ENCODE measurements at regions not wholly inside any gene's neighbourhood (a gene's known extent, or its start where the extent isn't known, plus 50 kb on each side); places are given as distances from the start of the nearest gene placed in this dataset.

DNA sequence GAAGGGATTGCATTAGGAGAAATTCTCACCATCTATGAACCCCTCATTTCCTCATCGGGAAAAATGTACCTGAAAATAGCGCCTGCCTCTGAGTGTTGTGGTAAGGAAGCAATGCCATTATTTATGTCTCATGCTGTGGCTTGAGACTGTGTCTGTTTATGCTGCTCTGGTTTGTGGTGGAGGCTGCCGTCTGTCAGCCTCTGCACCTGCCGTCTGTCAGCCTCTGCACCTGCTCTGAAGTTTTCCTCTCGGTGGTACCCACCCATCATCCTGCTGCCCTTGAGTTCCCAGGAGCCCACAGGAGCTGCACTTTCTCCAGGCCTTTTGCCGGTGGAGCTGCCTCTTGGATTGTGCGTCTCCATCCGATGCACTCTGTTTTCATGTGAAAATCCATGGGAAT is 68.5 kb upstream of the PPP2R3B start:
- no peak for TF ChIP-seq FOXP4 (CRISPR knock-in tag; IDR thresholded peaks at IDR 0.05)
- no peak for TF ChIP-seq ZNF263 (CRISPR knock-in tag; IDR thresholded peaks at IDR 0.05; ENCODE audit: low read depth)
- TF ChIP-seq ELF4 (CRISPR knock-in tag; IDR thresholded peaks at IDR 0.05; ENCODE audit: low read depth): no peak
- no peak for TF ChIP-seq CTCF (IDR thresholded peaks at IDR 0.05)
- no peak for TF ChIP-seq ZSCAN18 (CRISPR knock-in tag; IDR thresholded peaks at IDR 0.05)
- TF ChIP-seq, protein P1, sequence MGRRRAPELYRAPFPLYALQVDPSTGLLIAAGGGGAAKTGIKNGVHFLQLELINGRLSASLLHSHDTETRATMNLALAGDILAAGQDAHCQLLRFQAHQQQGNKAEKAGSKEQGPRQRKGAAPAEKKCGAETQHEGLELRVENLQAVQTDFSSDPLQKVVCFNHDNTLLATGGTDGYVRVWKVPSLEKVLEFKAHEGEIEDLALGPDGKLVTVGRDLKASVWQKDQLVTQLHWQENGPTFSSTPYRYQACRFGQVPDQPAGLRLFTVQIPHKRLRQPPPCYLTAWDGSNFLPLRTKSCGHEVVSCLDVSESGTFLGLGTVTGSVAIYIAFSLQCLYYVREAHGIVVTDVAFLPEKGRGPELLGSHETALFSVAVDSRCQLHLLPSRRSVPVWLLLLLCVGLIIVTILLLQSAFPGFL (CRISPR knock-in tag; IDR thresholded peaks at IDR 0.05; ENCODE audit: borderline replicate concordance): no peak
- no peak for TF ChIP-seq OVOL2 (CRISPR knock-in tag; IDR thresholded peaks at IDR 0.05; ENCODE audit: borderline replicate concordance)

Data from WTC11 (cell line).